NCI-H1436 treated with DMSO at 0.1 percent for 48 hours (cell line): ENCODE measurements at regions not wholly inside any gene's neighbourhood (a gene's known extent, or its start where the extent isn't known, plus 50 kb on each side); places are given as distances from the start of the nearest gene placed in this dataset.
"Not testable (repeated sequence)": the region's sequence is repeated elsewhere in the genome, so short reads cannot be mapped to it uniquely, and the experiment has no call there.

Experiments used
- DNase-seq: peaks from one replicate; lab custom pipeline; 2025; lab: John Stamatoyannopoulos, UW

- no peak for DNase-seq
Measured at GRCh38 chr4:138800421-138800820, 215.2 kb upstream of the NOCT start.

GRCh38 chr4:138798404-138798803 is 217.2 kb upstream of the NOCT start:
- DNase-seq = no peak

GRCh38 chr4:138797646-138798045 is 217.9 kb upstream of the NOCT start:
- DNase-seq = no peak

GRCh38 chr4:138796761-138797160 is 218.8 kb upstream of the NOCT start:
- no peak for DNase-seq

GRCh38 chr4:138790706-138791340 is 224.8 kb upstream of the NOCT start:
- DNase-seq = no peak

GRCh38 chr4:138789796-138790195 is 225.8 kb upstream of the NOCT start:
- DNase-seq = no peak

- DNase-seq = no peak
Measured at GRCh38 chr4:138788857-138789256, 226.7 kb upstream of the NOCT start.

- DNase-seq = no peak
Measured at GRCh38 chr4:138788267-138788790, 227.3 kb upstream of the NOCT start.

GRCh38 chr4:138779761-138780160 is 235.8 kb upstream of the NOCT start:
- not testable (repeated sequence) for DNase-seq

- DNase-seq = no peak
Measured at GRCh38 chr4:138775890-138776289, 239.7 kb upstream of the NOCT start.

GRCh38 chr4:138775489-138775888 is 240.1 kb upstream of the NOCT start:
- no peak for DNase-seq

- no peak for DNase-seq
Measured at GRCh38 chr4:138774940-138775339, 240.6 kb upstream of the NOCT start.

- DNase-seq = not testable (repeated sequence)
Measured at GRCh38 chr4:138774125-138774524, 241.5 kb upstream of the NOCT start.

GRCh38 chr4:138773321-138773720 is 242.3 kb upstream of the NOCT start:
- DNase-seq = no peak

GRCh38 chr4:138772366-138772765 is 243.2 kb upstream of the NOCT start:
- no peak for DNase-seq

- DNase-seq = no peak
Measured at GRCh38 chr4:138770818-138771217, 244.8 kb upstream of the NOCT start.

- DNase-seq = no peak
Measured at GRCh38 chr4:138766332-138766731, 249.2 kb upstream of the NOCT start.

GRCh38 chr4:138765442-138765841 is 250.1 kb upstream of the NOCT start:
- DNase-seq = no peak

GRCh38 chr4:138761638-138762220 is 253.9 kb upstream of the NOCT start:
- no peak for DNase-seq

GRCh38 chr4:138759554-138759902 is 256.1 kb upstream of the NOCT start:
- no peak for DNase-seq

- no peak for DNase-seq
Measured at GRCh38 chr4:138758876-138759553, 256.6 kb upstream of the NOCT start.

- DNase-seq = no peak
Measured at GRCh38 chr4:138758196-138758595, 257.4 kb upstream of the NOCT start.

GRCh38 chr4:138757432-138757831 is 258.1 kb upstream of the NOCT start:
- no peak for DNase-seq
